ENCODE measurements at regions not wholly inside any gene's neighbourhood (a gene's known extent, or its start where the extent isn't known, plus 50 kb on each side); places are given as distances from the start of the nearest gene placed in this dataset.

DNA sequence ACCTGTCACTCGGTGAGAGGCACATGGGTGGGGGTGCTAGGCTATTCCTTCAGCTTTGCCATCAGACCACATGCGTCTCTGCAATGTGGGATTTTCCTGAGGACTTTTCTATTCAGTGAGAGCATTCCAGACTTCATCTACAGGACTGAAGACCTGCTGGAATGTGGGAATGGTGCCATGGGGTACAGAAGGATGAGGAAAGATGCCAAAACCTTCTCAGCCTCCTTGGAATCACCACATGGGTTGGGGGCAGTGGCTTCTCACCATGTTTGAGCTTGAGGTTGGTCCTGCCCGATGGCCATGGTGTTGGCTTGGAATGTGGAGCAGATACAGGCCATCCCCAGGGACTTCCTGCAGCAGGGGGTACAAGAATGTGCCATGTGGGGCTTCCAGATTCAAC is 80.9 kb upstream of the KLF13 start:
- no peaks in the 10 kb centered on the region for H3K9me3 Mint-ChIP-seq
- H3K4me3 Mint-ChIP-seq, result no peak overlapping the region
- TF ChIP-seq, protein P1, sequence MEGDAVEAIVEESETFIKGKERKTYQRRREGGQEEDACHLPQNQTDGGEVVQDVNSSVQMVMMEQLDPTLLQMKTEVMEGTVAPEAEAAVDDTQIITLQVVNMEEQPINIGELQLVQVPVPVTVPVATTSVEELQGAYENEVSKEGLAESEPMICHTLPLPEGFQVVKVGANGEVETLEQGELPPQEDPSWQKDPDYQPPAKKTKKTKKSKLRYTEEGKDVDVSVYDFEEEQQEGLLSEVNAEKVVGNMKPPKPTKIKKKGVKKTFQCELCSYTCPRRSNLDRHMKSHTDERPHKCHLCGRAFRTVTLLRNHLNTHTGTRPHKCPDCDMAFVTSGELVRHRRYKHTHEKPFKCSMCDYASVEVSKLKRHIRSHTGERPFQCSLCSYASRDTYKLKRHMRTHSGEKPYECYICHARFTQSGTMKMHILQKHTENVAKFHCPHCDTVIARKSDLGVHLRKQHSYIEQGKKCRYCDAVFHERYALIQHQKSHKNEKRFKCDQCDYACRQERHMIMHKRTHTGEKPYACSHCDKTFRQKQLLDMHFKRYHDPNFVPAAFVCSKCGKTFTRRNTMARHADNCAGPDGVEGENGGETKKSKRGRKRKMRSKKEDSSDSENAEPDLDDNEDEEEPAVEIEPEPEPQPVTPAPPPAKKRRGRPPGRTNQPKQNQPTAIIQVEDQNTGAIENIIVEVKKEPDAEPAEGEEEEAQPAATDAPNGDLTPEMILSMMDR (IDR thresholded peaks at IDR 0.05), result no peak
- H3K4me1 Mint-ChIP-seq (ENCODE audit: low read depth), result no peaks in the 10 kb centered on the region
- H3K36me3 Mint-ChIP-seq (ENCODE audit: low read depth), result no peaks in the 10 kb centered on the region
- DNase-seq, result no peak
- no peak overlapping the region for H3K27ac Mint-ChIP-seq
- H3K27me3 Mint-ChIP-seq (ENCODE audit: insufficient read depth), result peaks cover 42% of the 10 kb centered on the region

DNA sequence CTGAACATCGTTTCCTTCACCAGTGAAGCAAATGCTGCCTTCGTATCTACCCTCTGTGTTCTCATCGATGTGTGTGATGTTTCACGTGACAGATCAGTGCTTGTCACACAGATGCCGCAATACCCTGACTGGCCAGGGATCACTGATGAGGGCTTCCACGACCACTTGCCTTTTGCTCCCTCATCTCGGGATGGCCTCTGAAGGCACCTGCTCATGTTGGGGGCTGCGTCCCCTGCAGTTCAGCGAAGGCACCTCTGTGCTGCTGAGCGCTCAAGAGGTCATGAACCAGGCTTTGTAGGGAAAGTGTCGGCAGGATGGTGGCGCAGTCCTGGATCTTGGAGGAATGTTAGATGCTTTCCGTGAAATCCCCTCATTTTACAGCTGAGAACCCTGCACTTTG is 79.2 kb upstream of the KLF13 start:
- no peaks in the 10 kb centered on the region for H3K4me1 Mint-ChIP-seq (ENCODE audit: low read depth)
- no peak overlapping the region for H3K27ac Mint-ChIP-seq
- no peaks in the 10 kb centered on the region for H3K36me3 Mint-ChIP-seq (ENCODE audit: low read depth)
- no peak overlapping the region for H3K4me3 Mint-ChIP-seq
- DNase-seq, result no peak
- H3K27me3 Mint-ChIP-seq (ENCODE audit: insufficient read depth), result peaks cover 47% of the 10 kb centered on the region
- TF ChIP-seq, protein P1 (IDR thresholded peaks at IDR 0.05), result no peak; the same call in 1 of the 2 replicates
- no peaks in the 10 kb centered on the region for H3K9me3 Mint-ChIP-seq

DNA sequence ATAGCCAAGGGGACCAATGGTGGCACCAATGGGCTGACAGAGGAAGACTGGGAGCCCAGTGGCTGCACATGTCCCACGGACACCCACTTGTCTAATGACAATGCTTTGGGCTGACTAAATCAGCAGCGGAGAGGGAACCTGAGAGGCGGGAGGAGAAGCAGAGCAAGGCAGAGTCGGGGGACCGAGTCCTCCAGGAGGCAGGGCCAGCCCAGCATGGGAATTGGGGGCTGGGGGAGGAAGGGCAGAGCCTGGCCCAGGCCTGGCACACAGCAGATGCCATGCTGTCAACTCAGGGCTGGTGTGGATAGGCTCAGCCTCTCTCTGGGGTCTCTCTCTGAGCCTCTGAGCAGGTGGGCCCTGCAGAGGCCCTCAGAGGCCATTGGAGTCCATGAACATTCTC is 78.4 kb upstream of the KLF13 start:
- H3K4me1 Mint-ChIP-seq (ENCODE audit: low read depth), result no peaks in the 10 kb centered on the region
- peaks cover 45% of the 10 kb centered on the region for H3K27me3 Mint-ChIP-seq (ENCODE audit: insufficient read depth)
- DNase-seq, result no peak

DNA sequence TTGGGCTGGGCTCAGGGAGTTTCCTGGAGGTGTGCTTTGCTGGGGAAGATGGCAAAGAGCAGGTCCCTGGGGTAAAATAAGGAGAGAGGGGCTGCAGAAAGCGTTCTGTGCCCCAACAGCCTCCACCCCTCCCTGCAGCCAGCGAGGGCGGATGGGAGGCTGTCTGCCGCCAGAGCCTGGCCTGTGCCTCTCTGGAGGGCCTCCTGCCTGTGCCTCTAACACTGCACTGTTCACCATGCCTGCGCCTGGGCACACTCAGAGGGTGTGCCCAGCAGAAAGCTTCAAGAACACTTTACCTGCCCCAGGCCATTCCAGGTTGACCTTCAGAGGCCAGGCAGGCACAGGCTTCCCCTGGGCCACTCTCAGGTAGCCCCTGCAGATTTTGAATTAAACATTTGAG is 77.7 kb upstream of the KLF13 start:
- H3K27me3 Mint-ChIP-seq (ENCODE audit: insufficient read depth), result peaks cover 42% of the 10 kb centered on the region
- H3K36me3 Mint-ChIP-seq (ENCODE audit: low read depth), result no peaks in the 10 kb centered on the region
- H3K27ac Mint-ChIP-seq, result no peak overlapping the region
- TF ChIP-seq, protein P1 (IDR thresholded peaks at IDR 0.05), result no peak
- H3K4me1 Mint-ChIP-seq (ENCODE audit: low read depth), result no peaks in the 10 kb centered on the region
- no peak for DNase-seq
- H3K4me3 Mint-ChIP-seq, result no peak overlapping the region
- no peaks in the 10 kb centered on the region for H3K9me3 Mint-ChIP-seq

More for the DNA sequence above, 78.4 kb upstream of the KLF13 start:
- TF ChIP-seq, protein P1 (IDR thresholded peaks at IDR 0.05), result no peak
- no peak overlapping the region for H3K27ac Mint-ChIP-seq
- H3K9me3 Mint-ChIP-seq, result no peaks in the 10 kb centered on the region
- no peaks in the 10 kb centered on the region for H3K36me3 Mint-ChIP-seq (ENCODE audit: low read depth)
- no peak overlapping the region for H3K4me3 Mint-ChIP-seq

DNA sequence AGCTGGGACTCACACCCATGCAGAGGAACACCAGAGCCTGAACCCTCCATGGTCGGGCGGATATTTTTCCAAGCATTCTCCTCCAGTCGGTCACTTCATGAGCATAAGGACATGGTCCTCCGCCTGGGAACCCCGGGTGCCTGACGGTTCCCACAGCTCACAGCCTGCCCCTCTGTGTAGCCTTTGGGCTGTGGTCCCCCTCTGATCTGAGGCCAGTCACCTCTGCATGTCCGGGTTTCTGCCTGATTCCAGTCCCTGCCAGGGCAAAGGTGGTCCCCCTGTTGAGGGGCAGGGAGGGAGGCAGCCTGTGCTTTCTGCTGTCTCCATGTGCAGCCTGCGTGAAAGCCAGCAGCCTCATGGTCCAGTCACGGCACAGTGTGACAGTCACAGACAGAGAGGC is 76.6 kb upstream of the KLF13 start:
- TF ChIP-seq, protein P1 (IDR thresholded peaks at IDR 0.05), result no peak
- no peak overlapping the region for H3K4me3 Mint-ChIP-seq
- H3K9me3 Mint-ChIP-seq, result peaks cover 4% of the 10 kb centered on the region; the same call in 1 of the 2 replicates
- H3K27ac Mint-ChIP-seq, result no peak overlapping the region
- peaks cover 9% of the 10 kb centered on the region for H3K4me1 Mint-ChIP-seq (ENCODE audit: low read depth)
- H3K27me3 Mint-ChIP-seq (ENCODE audit: insufficient read depth), result peaks cover 41% of the 10 kb centered on the region
- DNase-seq, result no peak
- peaks cover 4% of the 10 kb centered on the region; the same call in 1 of the 2 replicates for H3K36me3 Mint-ChIP-seq (ENCODE audit: low read depth)

DNA sequence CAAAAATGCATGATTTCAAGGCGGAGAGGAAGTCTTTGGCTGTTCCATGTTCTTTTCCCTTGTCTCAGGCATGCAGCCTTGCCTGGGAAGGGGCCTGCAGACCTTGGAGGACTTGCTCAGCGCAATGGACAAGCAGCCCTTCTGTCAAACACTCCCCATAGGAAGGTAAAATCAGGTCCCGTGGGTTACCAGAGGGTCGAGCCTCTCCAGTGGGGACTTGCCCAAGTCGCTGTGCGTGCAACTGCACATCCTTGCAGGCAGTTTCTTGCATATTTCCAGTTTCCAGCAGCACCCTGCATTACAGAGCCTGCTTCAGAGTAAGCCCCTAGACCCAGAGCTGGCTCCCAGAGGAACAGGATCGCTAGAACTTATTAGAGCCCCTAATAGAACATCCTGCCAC is 75.5 kb upstream of the KLF13 start:
- H3K4me3 Mint-ChIP-seq, result no peak overlapping the region
- DNase-seq, result no peak
- H3K36me3 Mint-ChIP-seq (ENCODE audit: low read depth), result peaks cover 4% of the 10 kb centered on the region; the same call in 1 of the 2 replicates
- H3K9me3 Mint-ChIP-seq, result peaks cover 4% of the 10 kb centered on the region; the same call in 1 of the 2 replicates
- TF ChIP-seq, protein P1 (IDR thresholded peaks at IDR 0.05), result no peak
- peaks cover 34% of the 10 kb centered on the region for H3K27me3 Mint-ChIP-seq (ENCODE audit: insufficient read depth)
- H3K27ac Mint-ChIP-seq, result no peak overlapping the region
- H3K4me1 Mint-ChIP-seq (ENCODE audit: low read depth), result peaks cover 9% of the 10 kb centered on the region
